ENCODE measurements at regions not wholly inside any gene's neighbourhood (a gene's known extent, or its start where the extent isn't known, plus 50 kb on each side); places are given as distances from the start of the nearest gene placed in this dataset.
A peak's percentile ranks its signal among the peaks of the same experiment; 100 is the strongest.
"Not testable (repeated sequence)": the region's sequence is repeated elsewhere in the genome, so short reads cannot be mapped to it uniquely, and the experiment has no call there.

- no peak for DNase-seq
Observed at GRCh38 chr15:25624504-25625177, 185.8 kb upstream of the UBE3A start.

GRCh38 chr15:25623708-25624107 lies 184.9 kb upstream of the UBE3A start:
- DNase-seq = no peak

- no peak for DNase-seq
Observed at GRCh38 chr15:25620466-25620865, 181.6 kb upstream of the UBE3A start.

- DNase-seq = no peak
Observed at GRCh38 chr15:25619761-25620160, 180.9 kb upstream of the UBE3A start.

GRCh38 chr15:25619076-25619475 lies 180.3 kb upstream of the UBE3A start:
- DNase-seq = no peak

GRCh38 chr15:25618161-25618560 lies 179.3 kb upstream of the UBE3A start:
- DNase-seq = no peak

GRCh38 chr15:25616471-25616870 lies 177.6 kb upstream of the UBE3A start:
- no peak for DNase-seq

- DNase-seq = no peak
Observed at GRCh38 chr15:25613134-25613533, 174.3 kb upstream of the UBE3A start.

GRCh38 chr15:25611603-25612002 lies 172.8 kb upstream of the UBE3A start:
- DNase-seq = no peak

GRCh38 chr15:25609371-25609770 lies 170.5 kb upstream of the UBE3A start:
- DNase-seq = no peak

GRCh38 chr15:25608926-25609325 lies 170.1 kb upstream of the UBE3A start:
- DNase-seq = no peak

- DNase-seq = no peak
Observed at GRCh38 chr15:25605151-25605550, 166.3 kb upstream of the UBE3A start.

- no peak for DNase-seq
Observed at GRCh38 chr15:25600751-25601150, 161.9 kb upstream of the UBE3A start.

- no peak for DNase-seq
Observed at GRCh38 chr15:25597571-25597970, 158.7 kb upstream of the UBE3A start.

- no peak for DNase-seq
Observed at GRCh38 chr15:25596644-25597562, 158.1 kb upstream of the UBE3A start.

- DNase-seq = no peak
Observed at GRCh38 chr15:25587616-25588340, 149.0 kb upstream of the UBE3A start.

GRCh38 chr15:25582886-25583285 lies 144.1 kb upstream of the UBE3A start:
- no peak for DNase-seq

- no peak for DNase-seq
Observed at GRCh38 chr15:25579127-25579526, 140.3 kb upstream of the UBE3A start.

- DNase-seq = no peak
Observed at GRCh38 chr15:25572191-25572590, 133.4 kb upstream of the UBE3A start.

GRCh38 chr15:25568751-25569150 lies 129.9 kb upstream of the UBE3A start:
- DNase-seq = peak; percentile 36

- DNase-seq = not testable (repeated sequence)
Observed at GRCh38 chr15:25566545-25566944, 127.7 kb upstream of the UBE3A start.

- no peak for DNase-seq
Observed at GRCh38 chr15:25565470-25566264, 126.8 kb upstream of the UBE3A start.
